ENCODE measurements at regions not wholly inside any gene's neighbourhood (a gene's known extent, or its start where the extent isn't known, plus 50 kb on each side); places are given as distances from the start of the nearest gene placed in this dataset.

GRCh38 chr21:27803571-27803970 lies 836.7 kb upstream of the ADAMTS5 start:
- TF ChIP-seq, protein P1, sequence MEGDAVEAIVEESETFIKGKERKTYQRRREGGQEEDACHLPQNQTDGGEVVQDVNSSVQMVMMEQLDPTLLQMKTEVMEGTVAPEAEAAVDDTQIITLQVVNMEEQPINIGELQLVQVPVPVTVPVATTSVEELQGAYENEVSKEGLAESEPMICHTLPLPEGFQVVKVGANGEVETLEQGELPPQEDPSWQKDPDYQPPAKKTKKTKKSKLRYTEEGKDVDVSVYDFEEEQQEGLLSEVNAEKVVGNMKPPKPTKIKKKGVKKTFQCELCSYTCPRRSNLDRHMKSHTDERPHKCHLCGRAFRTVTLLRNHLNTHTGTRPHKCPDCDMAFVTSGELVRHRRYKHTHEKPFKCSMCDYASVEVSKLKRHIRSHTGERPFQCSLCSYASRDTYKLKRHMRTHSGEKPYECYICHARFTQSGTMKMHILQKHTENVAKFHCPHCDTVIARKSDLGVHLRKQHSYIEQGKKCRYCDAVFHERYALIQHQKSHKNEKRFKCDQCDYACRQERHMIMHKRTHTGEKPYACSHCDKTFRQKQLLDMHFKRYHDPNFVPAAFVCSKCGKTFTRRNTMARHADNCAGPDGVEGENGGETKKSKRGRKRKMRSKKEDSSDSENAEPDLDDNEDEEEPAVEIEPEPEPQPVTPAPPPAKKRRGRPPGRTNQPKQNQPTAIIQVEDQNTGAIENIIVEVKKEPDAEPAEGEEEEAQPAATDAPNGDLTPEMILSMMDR (IDR thresholded peaks at IDR 0.05; ENCODE audit: extremely low read depth in 1 of 2, insufficient read depth in 1 of 2, low read depth in 1 of 2, low read length in 2 of 2), result no peak
- no peak for TF ChIP-seq POLR2A (IDR thresholded peaks at IDR 0.05; ENCODE audit: low read depth, low read length)
- no peak for TF ChIP-seq EZH2 (IDR thresholded peaks at IDR 0.05; ENCODE audit: borderline replicate concordance, low read depth, low read length, severe bottlenecking)
- TF ChIP-seq POLR2AphosphoS5 (IDR thresholded peaks at IDR 0.05; ENCODE audit: insufficient read depth, low read depth, low read length), result no peak
- TF ChIP-seq, protein P2, sequence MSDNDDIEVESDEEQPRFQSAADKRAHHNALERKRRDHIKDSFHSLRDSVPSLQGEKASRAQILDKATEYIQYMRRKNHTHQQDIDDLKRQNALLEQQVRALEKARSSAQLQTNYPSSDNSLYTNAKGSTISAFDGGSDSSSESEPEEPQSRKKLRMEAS (IDR thresholded peaks at IDR 0.05; ENCODE audit: insufficient read depth, insufficient read length), result no peak
- TF ChIP-seq FOS (IDR thresholded peaks at IDR 0.05; ENCODE audit: borderline replicate concordance, insufficient read depth, low read length), result no peak
- TF ChIP-seq GATA2 (IDR thresholded peaks at IDR 0.05; ENCODE audit: insufficient read depth, insufficient read length, low read depth, low read length), result no peak
